H9 (cell line): ENCODE measurements at regions not wholly inside any gene's neighbourhood (a gene's known extent, or its start where the extent isn't known, plus 50 kb on each side); places are given as distances from the start of the nearest gene placed in this dataset.

ENCODE experiments used
- DNase-seq: peaks from one replicate; pipeline ENCODE4 v3.0.0-alpha.2; 2017
- H2AFZ ChIP-seq: one replicate; pipeline ENCODE4 v1.6.1; 2013; ENCODE audit warnings: mild to moderate bottlenecking, low read length, control low read depth, moderate library complexity
- H2AK5ac ChIP-seq: 2 replicates; pipeline ENCODE4 v1.6.1; 2013; ENCODE audit warnings: low read length, control low read depth, mixed read lengths; ENCODE audit not compliant: insufficient read length
- H2BK120ac ChIP-seq: one replicate; pipeline ENCODE4 v1.6.1; 2013; ENCODE audit warnings: low read depth, mild to moderate bottlenecking, low read length, control low read depth, inconsistent platforms; ENCODE audit not compliant: poor library complexity, severe bottlenecking
- H2BK12ac ChIP-seq: 2 replicates; pipeline ENCODE4 v1.6.1; 2013; ENCODE audit warnings: low read length, control low read depth, mixed read lengths, low read depth; ENCODE audit not compliant: insufficient read length
- H2BK15ac ChIP-seq: 2 replicates; pipeline ENCODE4 v1.6.1; 2013; ENCODE audit warnings: low read depth, low read length, control low read depth
- H2BK20ac ChIP-seq: one replicate; pipeline ENCODE4 v1.6.1; 2013; ENCODE audit warnings: low read depth, mild to moderate bottlenecking, low read length, control low read depth, inconsistent platforms; ENCODE audit not compliant: poor library complexity, severe bottlenecking
- H2BK5ac ChIP-seq: 2 replicates; pipeline ENCODE4 v1.6.1; 2013; ENCODE audit warnings: low read length, control low read depth, mixed read lengths; ENCODE audit not compliant: insufficient read length
- H3K14ac ChIP-seq: 2 replicates; pipeline ENCODE4 v1.6.1; 2013; ENCODE audit warnings: low read length, control low read depth; ENCODE audit not compliant: insufficient read depth
- H3K18ac ChIP-seq: 2 replicates; pipeline ENCODE4 v1.6.1; 2013; ENCODE audit warnings: low read depth, mild to moderate bottlenecking, mixed read lengths, low read length, control low read depth; ENCODE audit not compliant: insufficient read length
- H3K23ac ChIP-seq: 2 replicates; pipeline ENCODE4 v1.6.1; 2013; ENCODE audit warnings: low read length, control low read depth, mixed read lengths, low read depth; ENCODE audit not compliant: insufficient read length
- H3K23me2 ChIP-seq: 2 replicates; pipeline ENCODE4 v1.6.1; 2013; ENCODE audit warnings: low read depth, mild to moderate bottlenecking, mixed read lengths, low read length, control low read depth; ENCODE audit not compliant: insufficient read length, poor library complexity, severe bottlenecking
- H3K27ac ChIP-seq: 2 replicates; pipeline ENCODE4 v1.5.1; 2013; ENCODE audit warnings: low read length, control low read depth, mixed read lengths, low read depth; ENCODE audit not compliant: insufficient read length
- H3K27me3 ChIP-seq: 2 replicates; pipeline ENCODE4 v1.6.1; 2013; ENCODE audit warnings: low read length, control low read depth, inconsistent platforms; ENCODE audit not compliant: insufficient read depth
- H3K4ac ChIP-seq: 2 replicates; pipeline ENCODE4 v1.6.1; 2013; ENCODE audit warnings: low read depth, mild to moderate bottlenecking, control low read depth, inconsistent platforms, low read length, moderate library complexity
- H3K4me1 ChIP-seq: 2 replicates; pipeline ENCODE4 v1.6.1; 2013; ENCODE audit warnings: low read length, control low read depth, inconsistent platforms; ENCODE audit not compliant: insufficient read depth
- H3K4me2 ChIP-seq: 2 replicates; pipeline ENCODE4 v1.6.1; 2013; ENCODE audit warnings: low read length, control low read depth, mixed read lengths; ENCODE audit not compliant: insufficient read length, insufficient read depth
- H3K56ac ChIP-seq: 2 replicates; pipeline ENCODE4 v1.6.1; 2013; ENCODE audit warnings: low read depth, mild to moderate bottlenecking, mixed read lengths, low read length, control low read depth; ENCODE audit not compliant: insufficient read length
- H3K79me1 ChIP-seq: 2 replicates; pipeline ENCODE4 v1.6.1; 2013; ENCODE audit warnings: low read depth, mild to moderate bottlenecking, moderate library complexity, low read length, control low read depth, inconsistent platforms; ENCODE audit not compliant: insufficient read depth, poor library complexity, severe bottlenecking
- H3K79me2 ChIP-seq: 2 replicates; pipeline ENCODE4 v1.6.1; 2013; ENCODE audit warnings: low read length, control low read depth, inconsistent platforms; ENCODE audit not compliant: insufficient read depth
- H3K9ac ChIP-seq: 2 replicates; pipeline ENCODE4 v1.6.1; 2013; ENCODE audit warnings: low read length, control low read depth, mixed read lengths; ENCODE audit not compliant: insufficient read length; ENCODE audit errors: extremely low read depth
- H3K9me3 ChIP-seq: one replicate; pipeline ENCODE4 v1.6.1; 2013; ENCODE audit warnings: low read depth, low read length, inconsistent platforms; ENCODE audit not compliant: control insufficient read depth
- H3T11ph ChIP-seq: one replicate; pipeline ENCODE4 v1.6.1; 2013; ENCODE audit warnings: mild to moderate bottlenecking, low read length, control low read depth, inconsistent platforms
- H4K20me1 ChIP-seq: one replicate; pipeline ENCODE4 v1.6.1; 2013; ENCODE audit not compliant: control insufficient read depth, insufficient read length, insufficient read depth
- H4K5ac ChIP-seq: 2 replicates; pipeline ENCODE4 v1.6.1; 2013; ENCODE audit warnings: low read depth, mild to moderate bottlenecking, mixed read lengths, low read length, control low read depth; ENCODE audit not compliant: insufficient read length
- H4K8ac ChIP-seq: replicated peaks from 2 replicates; pipeline ENCODE4 v1.6.1; 2013; ENCODE audit warnings: low read length, control low read depth, mixed read lengths, low read depth; ENCODE audit not compliant: insufficient read length
- H4K91ac ChIP-seq: 2 replicates; pipeline ENCODE4 v1.6.1; 2013; ENCODE audit warnings: low read depth, mild to moderate bottlenecking, moderate library complexity, mixed read lengths, low read length, control low read depth; ENCODE audit not compliant: insufficient read length
- H3K27ac Mint-ChIP-seq, 3 experiments: 2 replicates in 2 of 3; 3 replicates in 1 of 3; pipeline ENCODE4 v1.8.0; 2020 to 2021; ENCODE audit warnings: mixed read lengths in 3 of 3, mild to moderate bottlenecking in 1 of 3, moderate library complexity in 1 of 3
- H3K27me3 Mint-ChIP-seq: 2 replicates; pipeline ENCODE4 v1.8.0; 2021; ENCODE audit warnings: low read depth, mild to moderate bottlenecking, moderate library complexity, mixed read lengths
- H3K36me3 Mint-ChIP-seq, 3 experiments: 2 replicates in 2 of 3; 3 replicates in 1 of 3; pipeline ENCODE4 v1.8.0; 2020 to 2021; ENCODE audit warnings: low read depth in 3 of 3, mixed read lengths in 3 of 3; ENCODE audit not compliant: insufficient read depth in 1 of 3
- H3K4me1 Mint-ChIP-seq, 2 experiments: 2 replicates each; pipeline ENCODE4 v1.8.0; 2020; ENCODE audit warnings: mixed read lengths in 2 of 2
- H3K4me3 Mint-ChIP-seq, 2 experiments: 2 replicates in 1 of 2; 3 replicates in 1 of 2; pipeline ENCODE4 v1.8.0; 2020 to 2021; ENCODE audit warnings: mild to moderate bottlenecking in 2 of 2, mixed read lengths in 2 of 2, moderate library complexity in 1 of 2
- H3K9me3 Mint-ChIP-seq, 2 experiments: 2 replicates in 1 of 2; 3 replicates in 1 of 2; pipeline ENCODE4 v1.8.0; 2020; ENCODE audit warnings: mild to moderate bottlenecking in 2 of 2, mixed read lengths in 2 of 2, moderate library complexity in 1 of 2
- WGBS: extraction: QIAGEN DNeasy Blood & Tissue Kit; methylation state at CpG from one replicate; pipeline ENCODE4 v1.1.7; 2013; ENCODE audit warnings: missing lambda C conversion rate, low lambda C conversion rate, mixed read lengths; ENCODE audit not compliant: insufficient read length; ENCODE audit errors: extremely low coverage; 5-methylcytosine and 5-hydroxymethylcytosine counted together
- TF ChIP-seq, protein P1 (sequence below): fragments of 200-600 bp; sonication (generic); conservative IDR thresholded peaks from 3 replicates; pipeline ENCODE4 v1.8.0; 2021; ENCODE audit warnings: antibody characterized with exemption, mild to moderate bottlenecking

DNA sequence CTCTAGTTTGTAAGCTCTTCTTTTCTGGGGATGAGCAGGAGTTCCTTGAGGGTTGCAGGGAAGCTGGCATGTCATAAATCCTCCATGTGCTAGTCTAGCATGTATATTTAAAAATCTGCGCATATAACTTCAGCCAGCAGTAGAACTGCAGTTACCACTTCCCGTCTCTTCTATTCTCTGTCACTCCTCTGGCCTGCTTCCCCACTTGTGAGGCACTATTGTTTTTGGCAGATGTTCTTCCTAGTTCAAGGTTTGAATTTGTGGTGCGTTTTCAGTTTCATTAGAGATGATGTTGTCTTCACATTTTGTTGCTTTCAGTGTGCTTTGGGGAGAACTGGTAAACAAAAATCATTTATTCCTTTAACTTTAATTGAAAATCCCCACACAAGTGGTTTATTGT, 169.1 kb upstream of the ZPLD1 start:
- Histone ChIP-seq H3K4me1 (no peaks in the 10 kb centered on the region), H4K20me1 (no peaks in the 10 kb centered on the region), H4K8ac (no peak overlapping the region), H3K23ac (no peak overlapping the region), H3K27ac (no peak overlapping the region), H3K18ac (no peak overlapping the region), H3K14ac (no peak overlapping the region), H3K27me3 (no peaks in the 10 kb centered on the region), H2AFZ (no peak overlapping the region), H3K79me1 (no peaks in the 10 kb centered on the region), H2BK12ac (no peak overlapping the region), H3K23me2 (no peaks in the 10 kb centered on the region), H3K79me2 (no peaks in the 10 kb centered on the region), H2BK15ac (no peak overlapping the region), H4K5ac (no peak overlapping the region), H3K4me2 (no peak overlapping the region), H2AK5ac (no peak overlapping the region), H3K9me3 (no peaks in the 10 kb centered on the region), H2BK120ac (no peak overlapping the region), H3T11ph (no peak overlapping the region), H2BK5ac (no peak overlapping the region), H3K9ac (no peak overlapping the region), H2BK20ac (no peak overlapping the region), H3K56ac (no peak overlapping the region), H4K91ac (no peak overlapping the region), H3K4ac (no peak overlapping the region)
- H3K27ac Mint-ChIP-seq = no peak overlapping the region
- 0 out of 4 replicates have a peak, but pooled peaks cover 0 to 2% of the 10 kb centered on the region in 2 experiments for H3K4me1 Mint-ChIP-seq
- no CpG with 5 or more reads among the region's 3 CpGs for WGBS
- H3K27me3 Mint-ChIP-seq = no peaks in the 10 kb centered on the region
- no peak for DNase-seq
- H3K9me3 Mint-ChIP-seq = no peaks in the 10 kb centered on the region
- H3K4me3 Mint-ChIP-seq = no peak overlapping the region
- no peaks in the 10 kb centered on the region for H3K36me3 Mint-ChIP-seq
- TF ChIP-seq, protein P1, sequence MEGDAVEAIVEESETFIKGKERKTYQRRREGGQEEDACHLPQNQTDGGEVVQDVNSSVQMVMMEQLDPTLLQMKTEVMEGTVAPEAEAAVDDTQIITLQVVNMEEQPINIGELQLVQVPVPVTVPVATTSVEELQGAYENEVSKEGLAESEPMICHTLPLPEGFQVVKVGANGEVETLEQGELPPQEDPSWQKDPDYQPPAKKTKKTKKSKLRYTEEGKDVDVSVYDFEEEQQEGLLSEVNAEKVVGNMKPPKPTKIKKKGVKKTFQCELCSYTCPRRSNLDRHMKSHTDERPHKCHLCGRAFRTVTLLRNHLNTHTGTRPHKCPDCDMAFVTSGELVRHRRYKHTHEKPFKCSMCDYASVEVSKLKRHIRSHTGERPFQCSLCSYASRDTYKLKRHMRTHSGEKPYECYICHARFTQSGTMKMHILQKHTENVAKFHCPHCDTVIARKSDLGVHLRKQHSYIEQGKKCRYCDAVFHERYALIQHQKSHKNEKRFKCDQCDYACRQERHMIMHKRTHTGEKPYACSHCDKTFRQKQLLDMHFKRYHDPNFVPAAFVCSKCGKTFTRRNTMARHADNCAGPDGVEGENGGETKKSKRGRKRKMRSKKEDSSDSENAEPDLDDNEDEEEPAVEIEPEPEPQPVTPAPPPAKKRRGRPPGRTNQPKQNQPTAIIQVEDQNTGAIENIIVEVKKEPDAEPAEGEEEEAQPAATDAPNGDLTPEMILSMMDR = no peak
